Upper lobe of left lung (tissue), 6 donors: ENCODE measurements at regions not wholly inside any gene's neighbourhood (a gene's known extent, or its start where the extent isn't known, plus 50 kb on each side); places are given as distances from the start of the nearest gene placed in this dataset.

Experiments used
- ATAC-seq, 2 donors: fragments of 200-7000 bp; cut with Tn5 transposase; one replicate each; pipeline ENCODE4 v1.9.1; 2022; ENCODE audit warnings: mild to moderate bottlenecking in 2 of 2, moderate library complexity in 2 of 2; ENCODE audit not compliant: low FRiP score in 2 of 2
- DNase-seq, 2 donors: peaks; one replicate each; pipeline ENCODE4 v3.0.0-alpha.2; 2019 to 2020
- H3K27ac ChIP-seq, 4 donors: fragments of 200-600 bp; sonication (generic); one replicate each; pipeline ENCODE4 v1.5.1; 2016 to 2019
- H3K27me3 ChIP-seq, 4 donors: fragments of 200-600 bp; sonication (generic); one replicate each; pipeline ENCODE4 v1.5.1; 2017 to 2019
- H3K36me3 ChIP-seq, 4 donors: fragments of 200-600 bp; sonication (generic); one replicate each; pipeline ENCODE4 v1.5.1; 2016 to 2019
- H3K4me1 ChIP-seq, 4 donors: fragments of 200-600 bp; sonication (generic); one replicate each; pipeline ENCODE4 v1.5.1; 2018 to 2019
- H3K4me3 ChIP-seq, 4 donors: fragments of 200-600 bp; sonication (generic); one replicate each; pipeline ENCODE4 v1.5.1; 2017 to 2019; ENCODE audit warnings: mild to moderate bottlenecking in 2 of 4, moderate library complexity in 1 of 4
- H3K9me3 ChIP-seq, 4 donors: fragments of 200-600 bp; sonication (generic); one replicate each; pipeline ENCODE4 v1.5.1; 2018 to 2019
- CTCF ChIP-seq, 6 experiments: fragments of 450-650 bp in 4 of 6; fragments of 200-600 bp in 2 of 6; sonication (generic) in 2 of 6; IDR thresholded peaks; one replicate each; pipeline ENCODE4 v1.5.1; 2016 to 2019; ENCODE audit warnings: antibody characterized with exemption in 6 of 6
- EP300 ChIP-seq, 4 donors: sonication (generic); formaldehyde crosslinking; IDR thresholded peaks; one replicate each; pipeline ENCODE4 v1.5.1; 2017; ENCODE audit warnings: antibody characterized with exemption in 4 of 4, control low read depth in 2 of 4
- POLR2A ChIP-seq, 4 donors: fragments of 450-650 bp; IDR thresholded peaks; one replicate each; pipeline ENCODE4 v1.5.1; 2016 to 2017; ENCODE audit warnings: antibody characterized with exemption in 4 of 4, mild to moderate bottlenecking in 2 of 4
- POLR2AphosphoS5 ChIP-seq, 2 donors: sonication (generic); formaldehyde crosslinking; IDR thresholded peaks; one replicate each; pipeline ENCODE4 v1.5.1; 2017; ENCODE audit warnings: antibody characterized with exemption in 2 of 2
- WGBS, 2 donors: methylation state at CpG; one replicate each; pipeline ENCODE4 v1.1.5; 2017 to 2018; 5-methylcytosine and 5-hydroxymethylcytosine counted together
- donor health status: DM: no; HTN: no; CAD: no; lungs with moderate emphysema.
- donor health status: DM: no; HTN: yes; CAD: no; lungs with severe emphysema.

DNA sequence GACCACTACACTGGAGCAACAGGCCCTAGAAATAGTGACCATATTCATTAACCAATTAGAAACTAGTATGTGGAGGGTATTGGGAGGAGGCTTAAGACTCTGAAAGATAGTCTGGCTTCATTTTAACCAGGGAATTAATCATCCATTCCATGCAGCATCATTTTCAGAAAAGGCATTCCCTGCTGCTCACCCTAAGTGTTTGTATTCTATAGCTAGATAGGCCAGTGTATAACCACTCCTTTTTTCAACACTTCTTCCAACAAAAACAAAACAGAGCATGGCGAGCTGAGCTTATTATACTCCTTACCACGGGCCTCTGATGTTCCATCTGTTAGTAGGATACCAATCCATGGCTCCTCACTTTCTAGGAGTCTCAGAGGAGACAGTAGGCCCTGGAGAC lies 112.0 kb upstream of the PKDCC start:
- H3K4me1 ChIP-seq: no peaks in the 10 kb centered on the region
- TF ChIP-seq CTCF (IDR thresholded peaks at IDR 0.05): no peak
- no peak for TF ChIP-seq EP300 (IDR thresholded peaks at IDR 0.05)
- TF ChIP-seq POLR2A (IDR thresholded peaks at IDR 0.05): no peak
- TF ChIP-seq POLR2AphosphoS5 (IDR thresholded peaks at IDR 0.05): no peak
- H3K9me3 ChIP-seq: no peaks in the 10 kb centered on the region
- no peaks in the 10 kb centered on the region for H3K36me3 ChIP-seq
- WGBS, 2 donors: 57 to 72% methylated on average over 2 of the region's 2 CpGs
- H3K4me3 ChIP-seq: no peak overlapping the region
- ATAC-seq (no peak), DNase-seq (no peak)
- no peak overlapping the region for H3K27ac ChIP-seq
- no peaks in the 10 kb centered on the region for H3K27me3 ChIP-seq

- WGBS, 2 donors: 82 to 86% methylated on average over 7 of the region's 7 CpGs
- Histone ChIP-seq H3K27ac (no peak overlapping the region), H3K4me1 (no peaks in the 10 kb centered on the region), H3K36me3 (no peaks in the 10 kb centered on the region), H3K27me3 (no peaks in the 10 kb centered on the region), H3K9me3 (no peaks in the 10 kb centered on the region), H3K4me3 (no peak overlapping the region)
- no peak for ATAC-seq
- no peak for DNase-seq
- TF ChIP-seq EP300 (IDR thresholded peaks at IDR 0.05) (no peak), POLR2AphosphoS5 (IDR thresholded peaks at IDR 0.05) (no peak), POLR2A (IDR thresholded peaks at IDR 0.05) (no peak), CTCF (IDR thresholded peaks at IDR 0.05) (no peak)
These were observed 110.9 kb upstream of the PKDCC start for GRCh38 chr2:41936771-41937463.

GRCh38 chr2:41937464-41937906 lies 110.3 kb upstream of the PKDCC start:
- no peaks in the 10 kb centered on the region for H3K4me1 ChIP-seq
- no peaks in the 10 kb centered on the region for H3K36me3 ChIP-seq
- DNase-seq: no peak
- no peak overlapping the region for H3K27ac ChIP-seq
- WGBS, 2 donors: 84 to 90% methylated on average over 5 of the region's 5 CpGs
- ATAC-seq: no peak
- no peak overlapping the region for H3K4me3 ChIP-seq
- TF ChIP-seq CTCF (IDR thresholded peaks at IDR 0.05) (no peak), POLR2A (IDR thresholded peaks at IDR 0.05) (no peak), EP300 (IDR thresholded peaks at IDR 0.05) (no peak), POLR2AphosphoS5 (IDR thresholded peaks at IDR 0.05) (no peak)
- no peaks in the 10 kb centered on the region for H3K27me3 ChIP-seq
- H3K9me3 ChIP-seq: no peaks in the 10 kb centered on the region

- no peaks in the 10 kb centered on the region for H3K27me3 ChIP-seq
- DNase-seq (no peak), ATAC-seq (no peak)
- H3K27ac ChIP-seq: no peak overlapping the region
- H3K36me3 ChIP-seq: no peaks in the 10 kb centered on the region
- H3K4me3 ChIP-seq: no peak overlapping the region
- TF ChIP-seq CTCF (IDR thresholded peaks at IDR 0.05) (no peak), POLR2A (IDR thresholded peaks at IDR 0.05) (no peak), POLR2AphosphoS5 (IDR thresholded peaks at IDR 0.05) (no peak), EP300 (IDR thresholded peaks at IDR 0.05) (no peak)
- whole genome bisulfite sequencing, 2 donors: 34 to 54% methylated on average over 8 to 9 of the region's 9 CpGs
- no peaks in the 10 kb centered on the region for H3K4me1 ChIP-seq
- no peaks in the 10 kb centered on the region for H3K9me3 ChIP-seq
These were observed 109.7 kb upstream of the PKDCC start for GRCh38 chr2:41937921-41938708.
